ENCODE measurements at regions not wholly inside any gene's neighbourhood (a gene's known extent, or its start where the extent isn't known, plus 50 kb on each side); places are given as distances from the start of the nearest gene placed in this dataset.

- no peak for DNase-seq
Measured at GRCh38 chr5:24381861-24382489, 262.8 kb downstream of the CDH10 start.

GRCh38 chr5:24385070-24385469 lies 259.7 kb downstream of the CDH10 start:
- no peak for DNase-seq

DNA sequence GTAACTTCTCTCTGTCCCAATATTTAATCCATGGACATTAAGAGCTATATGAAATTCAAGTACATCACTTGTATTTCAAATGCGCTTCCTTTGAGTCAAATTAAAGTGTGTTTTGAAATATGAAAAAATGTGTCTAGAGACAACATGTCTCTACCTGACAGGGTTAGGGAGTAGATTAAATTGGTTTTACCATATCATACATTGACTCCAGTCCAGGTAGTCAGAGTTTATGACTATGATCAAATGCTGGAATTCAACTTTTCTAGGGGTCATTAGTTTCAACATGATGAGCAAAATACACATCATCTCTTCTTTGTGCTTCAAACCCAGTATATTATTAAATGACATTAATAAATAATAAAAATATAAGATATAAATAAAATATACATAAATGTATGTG lies 259.2 kb downstream of the CDH10 start:
- no peak for DNase-seq

GRCh38 chr5:24388448-24388847 lies 256.3 kb downstream of the CDH10 start:
- DNase-seq: no peak

GRCh38 chr5:24389968-24390367 lies 254.8 kb downstream of the CDH10 start:
- no peak for DNase-seq

GRCh38 chr5:24391816-24392215 lies 253.0 kb downstream of the CDH10 start:
- no peak for DNase-seq

- DNase-seq: no peak
Measured at GRCh38 chr5:24397601-24398000, 247.2 kb downstream of the CDH10 start.

DNA sequence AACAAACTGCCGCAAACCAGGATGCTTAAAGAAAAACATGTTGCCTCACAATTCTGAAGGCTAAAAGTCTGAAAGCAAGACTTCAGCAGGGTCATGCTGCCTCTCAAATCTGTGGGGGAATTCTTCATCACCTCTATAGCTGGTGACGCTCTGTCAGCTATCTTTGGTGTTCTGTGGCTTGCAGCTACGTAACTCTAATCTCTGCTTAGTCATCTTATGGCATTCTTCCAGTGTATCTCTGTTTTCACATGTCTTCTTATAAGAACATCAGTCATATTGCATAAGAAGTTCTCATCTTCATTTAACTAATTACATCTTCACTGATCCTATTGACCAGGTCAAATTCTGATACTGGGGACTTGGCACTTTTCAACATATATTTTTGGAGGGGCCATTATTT lies 243.0 kb downstream of the CDH10 start:
- no peak for DNase-seq

GRCh38 chr5:24407466-24407865 lies 237.3 kb downstream of the CDH10 start:
- no peak for DNase-seq

DNA sequence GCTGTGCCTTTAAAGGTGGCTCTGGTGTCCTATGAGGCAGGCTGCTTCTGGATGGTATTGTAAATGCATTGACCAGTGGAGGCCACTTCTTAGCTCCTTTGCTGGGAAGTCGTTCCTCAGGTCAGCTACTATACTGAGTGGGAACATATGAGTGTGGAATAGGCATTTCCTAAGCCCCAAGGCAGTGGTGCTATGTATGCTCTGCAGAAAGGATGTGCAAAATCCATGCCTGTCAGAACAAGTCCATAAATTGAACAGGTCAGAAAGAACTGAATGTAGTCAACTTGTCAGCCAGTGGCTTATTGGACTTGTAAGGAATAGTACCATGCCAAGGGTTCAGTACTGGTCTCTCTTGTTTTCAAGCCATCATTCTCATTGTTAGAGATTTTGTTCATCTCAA lies 216.4 kb downstream of the CDH10 start:
- DNase-seq: no peak

GRCh38 chr5:24433555-24433954 lies 211.2 kb downstream of the CDH10 start:
- DNase-seq: no peak
